ENCODE measurements at regions not wholly inside any gene's neighbourhood (a gene's known extent, or its start where the extent isn't known, plus 50 kb on each side); places are given as distances from the start of the nearest gene placed in this dataset.
A peak's percentile ranks its signal among the peaks of the same experiment; 100 is the strongest.
"Not testable (repeated sequence)": the region's sequence is repeated elsewhere in the genome, so short reads cannot be mapped to it uniquely, and the experiment has no call there.

- in situ Hi-C loops (cut with HindIII; ENCODE audit: low pct_unique_long_range_greater_than_20kb, low sequenced_read_pairs): no loop called here
- TF ChIP-seq JUND (IDR thresholded peaks at IDR 0.05; ENCODE audit: low read depth): no peak
- DNase-seq (ENCODE audit: low read depth in 1 of 2, low spot score in 1 of 2): peak in 1 of 2 experiments; percentile 24
Measured at GRCh38 chr11:82225502-82225901, 508.2 kb downstream of the FAM181B start.

GRCh38 chr11:82216927-82217570 lies 516.6 kb downstream of the FAM181B start:
- DNase-seq (ENCODE audit: low read depth in 1 of 2, low spot score in 1 of 2): no peak
- no peak for TF ChIP-seq JUND (IDR thresholded peaks at IDR 0.05; ENCODE audit: low read depth)
- in situ Hi-C loops (cut with HindIII; ENCODE audit: low pct_unique_long_range_greater_than_20kb, low sequenced_read_pairs): no loop called here

- no peak for TF ChIP-seq JUND (IDR thresholded peaks at IDR 0.05; ENCODE audit: low read depth)
- no peak for DNase-seq (ENCODE audit: low read depth in 1 of 2, low spot score in 1 of 2)
- in situ Hi-C loops (cut with HindIII; ENCODE audit: low pct_unique_long_range_greater_than_20kb, low sequenced_read_pairs): no loop called here
Measured at GRCh38 chr11:82210011-82210410, 523.7 kb downstream of the FAM181B start.

- no peak for TF ChIP-seq JUND (IDR thresholded peaks at IDR 0.05; ENCODE audit: low read depth)
- no peak for DNase-seq (ENCODE audit: low read depth in 1 of 2, low spot score in 1 of 2)
- in situ Hi-C loops (cut with HindIII; ENCODE audit: low pct_unique_long_range_greater_than_20kb, low sequenced_read_pairs): no loop called here
Measured at GRCh38 chr11:82195283-82195682, 538.4 kb downstream of the FAM181B start.

- in situ Hi-C loops (cut with HindIII; ENCODE audit: low pct_unique_long_range_greater_than_20kb, low sequenced_read_pairs): no loop called here
- TF ChIP-seq JUND (IDR thresholded peaks at IDR 0.05; ENCODE audit: low read depth): no peak
- peak in 1 of 2 experiments; percentile 24 for DNase-seq (ENCODE audit: low read depth in 1 of 2, low spot score in 1 of 2)
Measured at GRCh38 chr11:82194521-82194920, 539.1 kb downstream of the FAM181B start.

- DNase-seq (ENCODE audit: low read depth in 1 of 2, low spot score in 1 of 2): no peak
- TF ChIP-seq JUND (IDR thresholded peaks at IDR 0.05; ENCODE audit: low read depth): no peak
- in situ Hi-C loops (cut with HindIII; ENCODE audit: low pct_unique_long_range_greater_than_20kb, low sequenced_read_pairs): no loop called here
Measured at GRCh38 chr11:82191695-82192094, 542.0 kb downstream of the FAM181B start.

- TF ChIP-seq JUND (IDR thresholded peaks at IDR 0.05; ENCODE audit: low read depth): no peak
- no peak for DNase-seq (ENCODE audit: low read depth in 1 of 2, low spot score in 1 of 2)
- in situ Hi-C loops (cut with HindIII; ENCODE audit: low pct_unique_long_range_greater_than_20kb, low sequenced_read_pairs): no loop called here
Measured at GRCh38 chr11:82185925-82186324, 547.7 kb downstream of the FAM181B start.

- in situ Hi-C loops (cut with HindIII; ENCODE audit: low pct_unique_long_range_greater_than_20kb, low sequenced_read_pairs): no loop called here
- no peak for DNase-seq (ENCODE audit: low read depth in 1 of 2, low spot score in 1 of 2)
- no peak for TF ChIP-seq JUND (IDR thresholded peaks at IDR 0.05; ENCODE audit: low read depth)
Measured at GRCh38 chr11:82184966-82185365, 548.7 kb downstream of the FAM181B start.

GRCh38 chr11:82183346-82183745 lies 550.3 kb downstream of the FAM181B start:
- no peak for TF ChIP-seq JUND (IDR thresholded peaks at IDR 0.05; ENCODE audit: low read depth)
- in situ Hi-C loops (cut with HindIII; ENCODE audit: low pct_unique_long_range_greater_than_20kb, low sequenced_read_pairs): no loop called here
- no peak for DNase-seq (ENCODE audit: low read depth in 1 of 2, low spot score in 1 of 2)

GRCh38 chr11:82182697-82183096 lies 551.0 kb downstream of the FAM181B start:
- DNase-seq (ENCODE audit: low read depth in 1 of 2, low spot score in 1 of 2); in situ Hi-C loops (cut with HindIII; ENCODE audit: low pct_unique_long_range_greater_than_20kb, low sequenced_read_pairs): not testable (repeated sequence)

- DNase-seq (ENCODE audit: low read depth in 1 of 2, low spot score in 1 of 2); in situ Hi-C loops (cut with HindIII; ENCODE audit: low pct_unique_long_range_greater_than_20kb, low sequenced_read_pairs): not testable (repeated sequence)
Measured at GRCh38 chr11:82181796-82182195, 551.9 kb downstream of the FAM181B start.

GRCh38 chr11:82176945-82177344 lies 556.7 kb downstream of the FAM181B start:
- in situ Hi-C loops (cut with HindIII; ENCODE audit: low pct_unique_long_range_greater_than_20kb, low sequenced_read_pairs): no loop called here
- DNase-seq (ENCODE audit: low read depth in 1 of 2, low spot score in 1 of 2): no peak
- TF ChIP-seq JUND (IDR thresholded peaks at IDR 0.05; ENCODE audit: low read depth): no peak

- no peak for DNase-seq (ENCODE audit: low read depth in 1 of 2, low spot score in 1 of 2)
- in situ Hi-C loops (cut with HindIII; ENCODE audit: low pct_unique_long_range_greater_than_20kb, low sequenced_read_pairs): no loop called here
- TF ChIP-seq JUND (IDR thresholded peaks at IDR 0.05; ENCODE audit: low read depth): no peak
Measured at GRCh38 chr11:82176365-82176764, 557.3 kb downstream of the FAM181B start.

- in situ Hi-C loops (cut with HindIII; ENCODE audit: low pct_unique_long_range_greater_than_20kb, low sequenced_read_pairs): no loop called here
- peak in 1 of 2 experiments; percentile 61 for DNase-seq (ENCODE audit: low read depth in 1 of 2, low spot score in 1 of 2)
- TF ChIP-seq JUND (IDR thresholded peaks at IDR 0.05; ENCODE audit: low read depth): no peak
Measured at GRCh38 chr11:82174610-82175009, 559.1 kb downstream of the FAM181B start.
